Epithelial cell of prostate (primary cell): ENCODE measurements at regions not wholly inside any gene's neighbourhood (a gene's known extent, or its start where the extent isn't known, plus 50 kb on each side); places are given as distances from the start of the nearest gene placed in this dataset.

Experiments used
- DNase-seq: peaks from one replicate; pipeline ENCODE4 v3.0.0-alpha.2; 2011; ENCODE audit warnings: low read depth, low spot score
- H3K27ac ChIP-seq: fragments of 450-650 bp; 2 replicates; pipeline ENCODE4 v1.5.1; 2017; ENCODE audit warnings: mild to moderate bottlenecking

GRCh38 chr17:37801171-37801570, 56.3 kb upstream of the HNF1B start:
- no peak for DNase-seq
- H3K27ac ChIP-seq = no peak overlapping the region

GRCh38 chr17:37797206-37797605, 52.3 kb upstream of the HNF1B start:
- DNase-seq = no peak
- H3K27ac ChIP-seq = no peak overlapping the region

GRCh38 chr17:37796076-37796475, 51.2 kb upstream of the HNF1B start:
- DNase-seq = no peak
- no peak overlapping the region for H3K27ac ChIP-seq
